ENCODE measurements at regions not wholly inside any gene's neighbourhood (a gene's known extent, or its start where the extent isn't known, plus 50 kb on each side); places are given as distances from the start of the nearest gene placed in this dataset.

- no peak for DNase-seq (ENCODE audit: insufficient read length, low spot score, missing footprints)
- Histone ChIP-seq H3K4me2 (ENCODE audit: insufficient read depth, low read length) (no peak overlapping the region), H3K27ac (ENCODE audit: low read depth, low read length) (no peak overlapping the region), H3K36me3 (ENCODE audit: insufficient read depth, low read length) (no peaks in the 10 kb centered on the region), H3K4me3 (ENCODE audit: insufficient read depth, low read length) (no peak overlapping the region), H3K9me3 (ENCODE audit: low read depth, low read length) (no peaks in the 10 kb centered on the region), H3K27me3 (ENCODE audit: insufficient read depth, low read length) (no peaks in the 10 kb centered on the region), H3K79me2 (ENCODE audit: insufficient read depth, low read length) (no peaks in the 10 kb centered on the region), H2AFZ (ENCODE audit: low read length) (no peak overlapping the region), H3K4me1 (ENCODE audit: insufficient read depth, low read length) (no peaks in the 10 kb centered on the region), H4K20me1 (ENCODE audit: insufficient read depth, low read length) (no peaks in the 10 kb centered on the region)
- no peak for TF ChIP-seq CTCF (IDR thresholded peaks at IDR 0.05; ENCODE audit: extremely low read depth, low read depth, low read length)
These were observed 311.2 kb downstream of the SKIDA1 start for GRCh38 chr10:21214329-21214728.

- Histone ChIP-seq H4K20me1 (ENCODE audit: insufficient read depth, low read length) (no peaks in the 10 kb centered on the region), H3K27me3 (ENCODE audit: insufficient read depth, low read length) (no peaks in the 10 kb centered on the region), H3K4me1 (ENCODE audit: insufficient read depth, low read length) (no peaks in the 10 kb centered on the region), H3K36me3 (ENCODE audit: insufficient read depth, low read length) (no peaks in the 10 kb centered on the region), H2AFZ (ENCODE audit: low read length) (no peak overlapping the region), H3K4me2 (ENCODE audit: insufficient read depth, low read length) (no peak overlapping the region), H3K4me3 (ENCODE audit: insufficient read depth, low read length) (no peak overlapping the region), H3K9me3 (ENCODE audit: low read depth, low read length) (no peaks in the 10 kb centered on the region), H3K79me2 (ENCODE audit: insufficient read depth, low read length) (no peaks in the 10 kb centered on the region), H3K27ac (ENCODE audit: low read depth, low read length) (no peak overlapping the region)
- DNase-seq (ENCODE audit: insufficient read length, low spot score, missing footprints), result no peak
- TF ChIP-seq CTCF (IDR thresholded peaks at IDR 0.05; ENCODE audit: extremely low read depth, low read depth, low read length), result no peak
These were observed 312.1 kb downstream of the SKIDA1 start for GRCh38 chr10:21213381-21213780.

GRCh38 chr10:21212912-21213311 lies 312.6 kb downstream of the SKIDA1 start:
- Histone ChIP-seq H2AFZ (ENCODE audit: low read length) (no peak overlapping the region), H3K79me2 (ENCODE audit: insufficient read depth, low read length) (no peaks in the 10 kb centered on the region), H3K4me3 (ENCODE audit: insufficient read depth, low read length) (no peak overlapping the region), H3K27me3 (ENCODE audit: insufficient read depth, low read length) (no peaks in the 10 kb centered on the region), H3K4me1 (ENCODE audit: insufficient read depth, low read length) (no peaks in the 10 kb centered on the region), H3K27ac (ENCODE audit: low read depth, low read length) (no peak overlapping the region), H3K36me3 (ENCODE audit: insufficient read depth, low read length) (no peaks in the 10 kb centered on the region), H4K20me1 (ENCODE audit: insufficient read depth, low read length) (no peaks in the 10 kb centered on the region), H3K9me3 (ENCODE audit: low read depth, low read length) (no peaks in the 10 kb centered on the region), H3K4me2 (ENCODE audit: insufficient read depth, low read length) (no peak overlapping the region)
- no peak for TF ChIP-seq CTCF (IDR thresholded peaks at IDR 0.05; ENCODE audit: extremely low read depth, low read depth, low read length)
- no peak for DNase-seq (ENCODE audit: insufficient read length, low spot score, missing footprints)

GRCh38 chr10:21212348-21212747 lies 313.1 kb downstream of the SKIDA1 start:
- Histone ChIP-seq H2AFZ (ENCODE audit: low read length) (no peak overlapping the region), H3K27me3 (ENCODE audit: insufficient read depth, low read length) (no peaks in the 10 kb centered on the region)

More at GRCh38 chr10:21212348-21212747, 313.1 kb downstream of the SKIDA1 start:
- Histone ChIP-seq H3K9me3 (ENCODE audit: low read depth, low read length) (no peaks in the 10 kb centered on the region), H3K4me2 (ENCODE audit: insufficient read depth, low read length) (no peak overlapping the region), H4K20me1 (ENCODE audit: insufficient read depth, low read length) (no peaks in the 10 kb centered on the region), H3K27ac (ENCODE audit: low read depth, low read length) (no peak overlapping the region), H3K4me1 (ENCODE audit: insufficient read depth, low read length) (no peaks in the 10 kb centered on the region), H3K4me3 (ENCODE audit: insufficient read depth, low read length) (no peak overlapping the region), H3K79me2 (ENCODE audit: insufficient read depth, low read length) (no peaks in the 10 kb centered on the region), H3K36me3 (ENCODE audit: insufficient read depth, low read length) (no peaks in the 10 kb centered on the region)
- DNase-seq (ENCODE audit: insufficient read length, low spot score, missing footprints), result no peak
- no peak for TF ChIP-seq CTCF (IDR thresholded peaks at IDR 0.05; ENCODE audit: extremely low read depth, low read depth, low read length)
